Stimulated activated CD8-positive, alpha-beta memory T cell treated with anti-CD3 and anti-CD28 coated beads, Interleukin-12 subunit alpha, Interleukin-12 subunit beta, amount 100 ng/mL, for 1 hour (primary cell): ENCODE measurements at regions not wholly inside any gene's neighbourhood (a gene's known extent, or its start where the extent isn't known, plus 50 kb on each side); places are given as distances from the start of the nearest gene placed in this dataset.

ENCODE experiments used
- DNase-seq: peaks from one replicate; pipeline ENCODE4 v3.0.0-alpha.2; 2020; ENCODE audit warnings: low read depth

GRCh38 chr18:41353777-41354528 is 601.1 kb upstream of the PIK3C3 start:
- no peak for DNase-seq

GRCh38 chr18:41351430-41351829 is 603.6 kb upstream of the PIK3C3 start:
- no peak for DNase-seq

- DNase-seq = no peak
Measured at GRCh38 chr18:41347057-41347456, 608.0 kb upstream of the PIK3C3 start.

GRCh38 chr18:41343808-41344207 is 611.2 kb upstream of the PIK3C3 start:
- DNase-seq = no peak

- no peak for DNase-seq
Measured at GRCh38 chr18:41338341-41338740, 616.7 kb upstream of the PIK3C3 start.

- DNase-seq = no peak
Measured at GRCh38 chr18:41331661-41332060, 623.4 kb upstream of the PIK3C3 start.

- no peak for DNase-seq
Measured at GRCh38 chr18:41326311-41326710, 628.7 kb upstream of the PIK3C3 start.

GRCh38 chr18:41324934-41325333 is 630.1 kb upstream of the PIK3C3 start:
- DNase-seq = no peak

- no peak for DNase-seq
Measured at GRCh38 chr18:41324020-41324791, 630.8 kb upstream of the PIK3C3 start.

GRCh38 chr18:41323044-41323443 is 632.0 kb upstream of the PIK3C3 start:
- DNase-seq = no peak

GRCh38 chr18:41320100-41320499 is 634.9 kb upstream of the PIK3C3 start:
- no peak for DNase-seq

- no peak for DNase-seq
Measured at GRCh38 chr18:41315134-41315533, 639.9 kb upstream of the PIK3C3 start.

GRCh38 chr18:41311571-41312547 is 643.2 kb upstream of the PIK3C3 start:
- DNase-seq = no peak

GRCh38 chr18:41297740-41298139 is 657.3 kb upstream of the PIK3C3 start:
- no peak for DNase-seq

GRCh38 chr18:41269294-41269693 is 685.7 kb upstream of the PIK3C3 start:
- no peak for DNase-seq

GRCh38 chr18:41268271-41268670 is 686.8 kb upstream of the PIK3C3 start:
- no peak for DNase-seq

GRCh38 chr18:41266616-41267015 is 688.4 kb upstream of the PIK3C3 start:
- no peak for DNase-seq

- no peak for DNase-seq
Measured at GRCh38 chr18:41266204-41266603, 688.8 kb upstream of the PIK3C3 start.

- DNase-seq = no peak
Measured at GRCh38 chr18:41265047-41265446, 690.0 kb upstream of the PIK3C3 start.

GRCh38 chr18:41263956-41264355 is 691.1 kb upstream of the PIK3C3 start:
- DNase-seq = no peak

- DNase-seq = no peak
Measured at GRCh38 chr18:41262688-41263087, 692.3 kb upstream of the PIK3C3 start.

GRCh38 chr18:41244591-41245037 is 710.4 kb upstream of the PIK3C3 start:
- no peak for DNase-seq
